ENCODE measurements at regions not wholly inside any gene's neighbourhood (a gene's known extent, or its start where the extent isn't known, plus 50 kb on each side); places are given as distances from the start of the nearest gene placed in this dataset.

GRCh38 chr1:86207323-86207722 lies 50.8 kb upstream of the COL24A1 start:
- Mint-ChIP-seq H3K36me3 (ENCODE audit: low read depth) (no peaks in the 10 kb centered on the region), H3K27me3 (no peaks in the 10 kb centered on the region), H3K9me3 (no peaks in the 10 kb centered on the region), H3K4me3 (no peak overlapping the region), H3K4me1 (ENCODE audit: low read depth) (no peaks in the 10 kb centered on the region), H3K27ac (no peak overlapping the region)
- DNase-seq (no peak), ATAC-seq (no peak)
- intact Hi-C loops (cut with micrococcal nuclease), result no loop called here
- CTCF ChIA-PET, result no interaction called here
- no peak for TF ChIP-seq CTCF (IDR thresholded peaks at IDR 0.05)
- POLR2A ChIA-PET, result no interaction called here

Data from activated CD8-positive, alpha-beta T cell treated with anti-CD3 and anti-CD28 coated beads for 36 hours (primary cell).